ENCODE measurements at regions not wholly inside any gene's neighbourhood (a gene's known extent, or its start where the extent isn't known, plus 50 kb on each side); places are given as distances from the start of the nearest gene placed in this dataset.

GRCh38 chr2:64904413-64905329 lies 84.5 kb upstream of the SLC1A4 start:
- Histone ChIP-seq H4K20me1 (ENCODE audit: control insufficient read depth, extremely low read depth, insufficient read depth, low read length) (no peaks in the 10 kb centered on the region), H3K79me2 (ENCODE audit: control insufficient read depth, insufficient read depth, low read length) (no peaks in the 10 kb centered on the region), H3K27me3 (ENCODE audit: control insufficient read depth, insufficient read depth, low read length) (peaks cover 11% of the 10 kb centered on the region), H3K27ac (ENCODE audit: insufficient read depth, low read length) (no peak overlapping the region), H3K4me2 (ENCODE audit: extremely low read depth, insufficient read depth, low read length) (no peak overlapping the region), H3K36me3 (ENCODE audit: control insufficient read depth, insufficient read depth, low read length) (no peaks in the 10 kb centered on the region), H3K9me3 (ENCODE audit: control insufficient read depth, insufficient read depth, low read depth, low read length) (no peaks in the 10 kb centered on the region), H3K4me3 (replicated peaks in 1 of 4; ENCODE audit: control extremely low read depth in 1 of 4, insufficient read depth in 1 of 4, low read depth in 3 of 4, low read length in 4 of 4) (no peak overlapping the region), H3K4me1 (ENCODE audit: control insufficient read depth, extremely low read depth, insufficient read depth, low read length) (no peaks in the 10 kb centered on the region), H2AFZ (ENCODE audit: low read length) (no peak overlapping the region), H3K9ac (ENCODE audit: insufficient read depth, low read length) (no peak overlapping the region)
- DNase-seq (ENCODE audit: low read depth in 2 of 2): no peak
- TF ChIP-seq EZH2 (IDR thresholded peaks at IDR 0.05; ENCODE audit: low read length, missing control alignments): no peak
- TF ChIP-seq CTCF (conservative IDR thresholded peaks at IDR 0.05 in 1 of 2, IDR thresholded peaks at IDR 0.05 in 1 of 2; ENCODE audit: low read depth in 1 of 2, low read length in 2 of 2): no peak

- no peak overlapping the region for H2AFZ ChIP-seq (ENCODE audit: low read length)
- H3K27ac ChIP-seq (ENCODE audit: insufficient read depth, low read length): no peak overlapping the region
- H3K4me2 ChIP-seq (ENCODE audit: extremely low read depth, insufficient read depth, low read length): no peak overlapping the region
- H3K4me3 ChIP-seq (replicated peaks in 1 of 4; ENCODE audit: control extremely low read depth in 1 of 4, insufficient read depth in 1 of 4, low read depth in 3 of 4, low read length in 4 of 4): no peak overlapping the region
- H3K9ac ChIP-seq (ENCODE audit: insufficient read depth, low read length): no peak overlapping the region
- no peaks in the 10 kb centered on the region for H3K79me2 ChIP-seq (ENCODE audit: control insufficient read depth, insufficient read depth, low read length)
- no peaks in the 10 kb centered on the region for H3K36me3 ChIP-seq (ENCODE audit: control insufficient read depth, insufficient read depth, low read length)
- DNase-seq (ENCODE audit: low read depth in 2 of 2): no peak
- no peaks in the 10 kb centered on the region for H3K4me1 ChIP-seq (ENCODE audit: control insufficient read depth, extremely low read depth, insufficient read depth, low read length)
- TF ChIP-seq CTCF (conservative IDR thresholded peaks at IDR 0.05 in 1 of 2, IDR thresholded peaks at IDR 0.05 in 1 of 2; ENCODE audit: low read depth in 1 of 2, low read length in 2 of 2): no peak
- no peak for TF ChIP-seq EZH2 (IDR thresholded peaks at IDR 0.05; ENCODE audit: low read length, missing control alignments)
- no peaks in the 10 kb centered on the region for H3K9me3 ChIP-seq (ENCODE audit: control insufficient read depth, insufficient read depth, low read depth, low read length)
- H3K27me3 ChIP-seq (ENCODE audit: control insufficient read depth, insufficient read depth, low read length): peaks cover 11% of the 10 kb centered on the region
- H4K20me1 ChIP-seq (ENCODE audit: control insufficient read depth, extremely low read depth, insufficient read depth, low read length): no peaks in the 10 kb centered on the region
These were observed 83.7 kb upstream of the SLC1A4 start for GRCh38 chr2:64905338-64906024.

GRCh38 chr2:64906853-64907536 lies 82.2 kb upstream of the SLC1A4 start:
- no peaks in the 10 kb centered on the region for H3K4me1 ChIP-seq (ENCODE audit: control insufficient read depth, extremely low read depth, insufficient read depth, low read length)
- H3K36me3 ChIP-seq (ENCODE audit: control insufficient read depth, insufficient read depth, low read length): no peaks in the 10 kb centered on the region
- H3K9me3 ChIP-seq (ENCODE audit: control insufficient read depth, insufficient read depth, low read depth, low read length): no peaks in the 10 kb centered on the region
- H3K4me2 ChIP-seq (ENCODE audit: extremely low read depth, insufficient read depth, low read length): no peak overlapping the region
- no peak overlapping the region for H3K9ac ChIP-seq (ENCODE audit: insufficient read depth, low read length)
- no peak overlapping the region for H2AFZ ChIP-seq (ENCODE audit: low read length)
- H3K79me2 ChIP-seq (ENCODE audit: control insufficient read depth, insufficient read depth, low read length): no peaks in the 10 kb centered on the region
- DNase-seq (ENCODE audit: low read depth in 2 of 2): no peak
- no peak overlapping the region for H3K27ac ChIP-seq (ENCODE audit: insufficient read depth, low read length)
- no peaks in the 10 kb centered on the region for H4K20me1 ChIP-seq (ENCODE audit: control insufficient read depth, extremely low read depth, insufficient read depth, low read length)
- TF ChIP-seq CTCF (conservative IDR thresholded peaks at IDR 0.05 in 1 of 2, IDR thresholded peaks at IDR 0.05 in 1 of 2; ENCODE audit: low read depth in 1 of 2, low read length in 2 of 2) (no peak), EZH2 (IDR thresholded peaks at IDR 0.05; ENCODE audit: low read length, missing control alignments) (no peak)
- peaks cover 10% of the 10 kb centered on the region for H3K27me3 ChIP-seq (ENCODE audit: control insufficient read depth, insufficient read depth, low read length)
- no peak overlapping the region for H3K4me3 ChIP-seq (replicated peaks in 1 of 4; ENCODE audit: control extremely low read depth in 1 of 4, insufficient read depth in 1 of 4, low read depth in 3 of 4, low read length in 4 of 4)

All from fibroblast of lung (primary cell).